Medulla oblongata (tissue), 1 donor: ENCODE measurements at regions not wholly inside any gene's neighbourhood (a gene's known extent, or its start where the extent isn't known, plus 50 kb on each side); places are given as distances from the start of the nearest gene placed in this dataset.
"Not testable (repeated sequence)": the region's sequence is repeated elsewhere in the genome, so short reads cannot be mapped to it uniquely, and the experiment has no call there.

ENCODE experiments used
- DNase-seq: peaks from one replicate; pipeline ENCODE4 v3.0.0-alpha.2; 2015; ENCODE audit errors: extremely low spot score

DNA sequence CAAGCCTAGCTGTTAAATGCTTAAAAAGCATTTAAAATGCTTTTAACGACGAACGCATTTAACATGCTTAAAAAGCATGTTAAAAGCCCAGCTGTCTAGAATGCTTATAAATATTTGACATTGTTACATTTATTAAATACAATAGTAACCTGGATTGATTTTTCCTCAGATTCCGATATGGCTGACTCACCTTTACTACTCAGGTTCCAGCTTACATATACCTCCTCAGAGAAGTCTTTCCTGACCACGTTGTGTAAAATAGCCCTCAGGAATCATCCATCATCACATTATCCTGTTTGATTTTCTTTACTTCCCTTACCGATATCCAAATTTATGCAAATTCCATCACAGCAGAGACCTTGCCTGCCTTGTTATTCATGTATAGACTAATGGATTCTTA lies 51.4 kb downstream of the SLC41A2 start:
- no peak for DNase-seq

- DNase-seq, result not testable (repeated sequence)
These were observed 52.6 kb downstream of the SLC41A2 start for GRCh38 chr12:104905446-104905845.

- peak; percentile 2 for DNase-seq
These were observed 54.3 kb downstream of the SLC41A2 start for GRCh38 chr12:104903648-104904423.

GRCh38 chr12:104902125-104902524 lies 56.0 kb downstream of the SLC41A2 start:
- no peak for DNase-seq

DNA sequence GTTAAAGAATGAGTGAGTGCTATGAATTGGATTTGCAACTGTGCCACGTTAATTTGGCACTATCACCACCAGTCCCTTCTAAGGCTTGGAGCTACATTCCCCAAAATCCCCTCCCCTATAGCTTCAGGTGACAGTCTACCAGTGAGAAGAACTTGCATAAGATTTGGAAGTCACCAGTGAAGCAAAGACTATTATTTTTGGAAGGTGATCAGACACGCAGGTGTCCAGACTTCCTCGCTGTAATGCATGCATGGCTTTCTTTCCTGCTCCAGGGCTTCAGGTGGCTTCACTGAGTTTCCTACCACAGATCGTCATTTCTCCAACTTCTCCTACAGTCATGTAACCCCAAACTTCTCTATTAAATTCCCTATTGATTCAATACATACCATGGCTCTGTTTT lies 61.4 kb downstream of the SLC41A2 start:
- no peak for DNase-seq

DNA sequence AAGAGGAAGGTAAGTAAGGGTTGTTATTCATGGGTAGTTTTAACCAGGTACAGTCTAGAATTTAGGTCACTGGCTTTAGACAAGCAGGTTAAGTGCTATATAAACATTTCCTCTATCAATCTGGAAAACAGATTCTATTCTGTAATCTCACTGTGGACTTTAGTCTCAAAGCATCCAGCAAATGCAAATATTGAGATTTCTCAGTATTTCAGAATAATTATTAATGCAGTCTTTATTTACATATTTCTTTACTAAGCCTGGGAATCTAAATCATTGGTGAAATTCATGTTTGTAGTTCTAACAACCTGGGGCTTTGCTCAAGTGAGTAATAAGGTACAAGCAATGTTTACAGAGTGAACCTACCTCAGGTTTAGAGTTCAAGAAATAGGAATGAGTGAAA lies 61.9 kb downstream of the SLC41A2 start:
- DNase-seq, result no peak

GRCh38 chr12:104895415-104895814 lies 62.7 kb downstream of the SLC41A2 start:
- no peak for DNase-seq

DNA sequence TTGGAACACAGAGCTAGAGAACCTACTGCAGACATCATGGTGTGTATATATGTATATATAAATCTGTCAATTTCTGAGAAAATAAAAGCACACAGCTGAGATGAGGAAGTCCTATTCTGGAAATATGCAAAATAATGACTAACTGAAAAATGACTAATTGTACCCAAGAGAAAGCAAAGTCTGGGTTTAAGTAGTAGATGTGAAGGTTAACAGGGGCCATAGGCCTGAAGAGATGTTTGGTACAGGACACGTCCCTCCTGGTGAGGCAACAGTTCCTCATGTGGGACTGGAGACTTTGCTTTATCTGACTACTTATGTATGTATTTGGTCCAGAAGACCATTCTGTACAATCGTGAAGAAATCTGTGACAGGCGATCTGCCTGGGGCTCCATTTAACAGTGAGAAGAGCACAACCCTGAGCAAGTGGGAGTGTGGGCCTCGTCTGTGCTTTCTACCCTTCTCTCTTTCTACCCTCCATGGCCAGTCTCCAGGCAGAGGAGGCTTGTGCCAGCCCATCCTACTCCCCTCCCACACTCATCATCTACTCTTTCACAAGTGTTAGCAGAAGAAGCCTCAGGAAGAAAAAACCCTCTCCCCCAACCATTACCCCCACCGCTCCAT lies 67.5 kb downstream of the SLC41A2 start:
- no peak for DNase-seq

DNA sequence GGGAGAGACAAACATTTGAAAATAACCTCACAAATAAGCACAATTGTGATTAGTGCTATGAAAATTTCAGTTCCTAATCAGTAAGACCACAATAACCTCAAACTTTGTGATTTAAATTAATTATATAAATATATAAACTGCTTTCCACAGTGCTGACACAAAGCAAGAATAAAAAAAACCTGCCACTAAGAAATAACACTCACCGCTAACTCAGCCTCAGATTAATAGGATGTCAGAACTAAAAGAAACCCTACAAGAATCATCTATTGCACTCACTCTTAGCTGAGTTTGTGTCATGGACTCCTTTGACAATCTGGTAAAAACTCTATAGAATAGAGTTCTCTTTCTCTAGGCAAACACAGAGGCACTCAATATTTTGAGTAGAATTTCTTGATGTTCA lies 68.4 kb downstream of the SLC41A2 start:
- DNase-seq, result no peak

- no peak for DNase-seq
These were observed 69.2 kb downstream of the SLC41A2 start for GRCh38 chr12:104888892-104889291.

DNA sequence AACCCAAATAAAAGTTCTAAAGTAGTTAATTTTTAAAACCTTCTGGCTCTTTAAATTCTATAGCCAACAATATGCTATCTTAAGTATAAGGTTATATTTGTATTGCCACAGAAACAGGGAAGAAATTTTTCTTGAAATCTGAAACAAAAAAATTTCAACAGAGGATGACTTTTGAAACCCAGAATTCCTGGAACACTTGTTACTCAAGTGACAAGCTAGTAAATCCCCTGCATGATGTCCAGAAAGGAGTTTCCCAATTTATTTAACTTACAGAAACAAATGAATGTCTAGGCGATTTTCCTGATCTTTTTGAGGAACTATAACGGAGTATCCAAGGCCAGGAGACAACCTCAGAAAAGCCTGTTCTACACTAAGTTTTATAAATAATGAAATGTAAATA lies 69.6 kb downstream of the SLC41A2 start:
- no peak for DNase-seq

- DNase-seq, result no peak
These were observed 70.6 kb downstream of the SLC41A2 start for GRCh38 chr12:104887452-104887851.

- DNase-seq, result no peak
These were observed 71.4 kb downstream of the SLC41A2 start for GRCh38 chr12:104886418-104887401.

GRCh38 chr12:104878858-104879257 lies 79.2 kb downstream of the SLC41A2 start:
- DNase-seq, result not testable (repeated sequence)

DNA sequence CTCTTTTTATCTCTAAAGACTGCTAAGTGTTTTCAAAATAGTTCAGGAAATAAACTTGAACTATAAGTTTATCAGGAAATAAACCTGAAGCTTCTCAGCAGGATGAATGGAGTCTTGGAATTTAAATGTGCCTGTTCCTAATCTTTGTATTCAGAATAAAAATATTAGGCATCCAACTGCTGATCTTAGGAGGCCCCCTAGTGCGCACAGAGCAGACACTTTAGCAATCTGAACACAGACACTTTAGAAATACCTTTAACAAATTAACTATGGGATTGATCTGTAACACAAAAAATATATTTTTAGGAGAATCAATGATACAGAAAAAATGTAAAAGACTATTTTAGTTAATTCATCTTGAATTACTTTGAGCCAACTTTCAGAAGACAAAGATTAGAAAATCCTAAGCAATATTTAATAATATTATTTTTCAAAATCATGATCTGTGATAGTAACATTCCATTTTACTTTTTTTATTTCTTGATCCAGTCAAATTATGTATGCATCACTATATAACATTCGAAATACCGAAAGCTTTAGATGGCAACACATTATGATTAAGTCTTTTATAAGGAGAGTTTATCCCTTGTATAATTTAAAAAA lies 80.9 kb downstream of the SLC41A2 start:
- DNase-seq, result peak; percentile 63

GRCh38 chr12:104873374-104873773 lies 84.7 kb downstream of the SLC41A2 start:
- DNase-seq, result no peak

DNA sequence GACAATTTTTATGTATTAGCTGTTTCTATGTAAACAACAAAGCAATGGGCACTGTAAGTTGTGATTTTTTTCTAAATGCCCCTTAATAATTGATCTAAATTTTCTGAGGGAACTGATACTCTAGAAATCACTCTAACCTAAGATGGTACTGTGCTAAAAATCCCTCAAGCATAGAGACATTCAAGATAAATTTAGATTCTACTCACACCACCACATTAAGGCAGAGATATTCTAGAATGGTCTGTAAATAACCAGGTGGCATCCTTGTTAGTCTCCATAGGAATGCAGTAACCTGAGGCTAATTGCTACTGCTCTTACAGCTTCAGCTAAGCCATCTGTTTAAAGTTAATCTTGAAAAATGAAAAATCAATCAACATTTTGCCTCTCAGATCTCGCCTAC lies 87.3 kb downstream of the SLC41A2 start:
- DNase-seq, result no peak

DNA sequence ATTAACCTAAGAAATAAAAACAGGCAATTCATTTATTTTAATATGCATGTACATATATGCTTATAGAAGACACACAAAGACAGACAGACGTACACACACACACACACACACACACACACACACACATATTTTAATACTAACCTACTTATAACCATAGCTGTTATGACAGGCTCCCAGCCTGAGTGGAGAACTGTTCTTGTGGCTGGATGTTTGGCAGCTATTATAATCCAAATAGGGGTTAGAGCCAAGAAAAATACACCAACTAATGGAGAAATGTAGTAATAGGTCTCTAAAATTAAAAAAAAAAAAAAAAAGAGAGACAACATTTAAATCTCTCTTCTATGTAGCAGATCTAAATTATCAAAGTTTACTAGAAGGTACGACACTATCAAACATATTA lies 91.8 kb downstream of the SLC41A2 start:
- DNase-seq, result no peak

GRCh38 chr12:104865080-104865479 lies 93.0 kb downstream of the SLC41A2 start:
- peak; percentile 23 for DNase-seq

- DNase-seq, result no peak
These were observed 93.4 kb downstream of the SLC41A2 start for GRCh38 chr12:104864668-104865067.

- DNase-seq, result no peak
These were observed 94.7 kb downstream of the SLC41A2 start for GRCh38 chr12:104863296-104863948.
